Endothelial cell of umbilical vein (primary cell): ENCODE measurements at regions not wholly inside any gene's neighbourhood (a gene's known extent, or its start where the extent isn't known, plus 50 kb on each side); places are given as distances from the start of the nearest gene placed in this dataset.

Source experiments
- BruUV-seq: library from RNA; stranded (reverse); fragments of 400-500 nt; replicated peaks from 2 replicates; lab custom pipeline; 2021; lab: Mats Ljungman, UMichigan
- CTCF ChIA-PET: fragments of 300-600, 350-600 bp; sonication (Branson Sonifier 250); formaldehyde crosslinking; loops from one replicate; lab custom pipeline; 2021; ENCODE audit warnings: antibody characterized with exemption, inconsistent platforms; lab: Charles Lee
- POLR2A ChIA-PET: fragments of 300-600, 350-600 bp; sonication (Branson Sonifier 250); formaldehyde crosslinking; loops from one replicate; lab custom pipeline; 2021; ENCODE audit warnings: antibody characterized with exemption, inconsistent platforms; lab: Charles Lee
- DNase-seq: peaks from one replicate; pipeline ENCODE4 v3.0.0-alpha.2; 2011; ENCODE audit warnings: low read depth, low spot score
- FAIRE-seq: peaks from 2 replicates; lab custom pipeline; 2011; peaks lifted over from hg19 to GRCh38; lab: Jason Lieb, UNC
- H2AFZ ChIP-seq: 2 replicates; pipeline ENCODE4 v1.6.0; 2012; ENCODE audit warnings: low read depth, low read length, control low read depth, inconsistent platforms
- H3K27ac ChIP-seq: 2 replicates; pipeline ENCODE4 v1.5.1; 2011; ENCODE audit warnings: low read depth, mild to moderate bottlenecking, control low read depth, low read length, moderate library complexity; ENCODE audit not compliant: insufficient read depth
- H3K27me3 ChIP-seq, 2 experiments: 2 replicates each; pipeline versions ENCODE4 v1.6.0 to v1.6.1; 2011; ENCODE audit warnings: low read length in 2 of 2, mixed read lengths in 1 of 2; ENCODE audit not compliant: control insufficient read depth in 2 of 2, insufficient read depth in 2 of 2
- H3K36me3 ChIP-seq, 2 experiments: 2 replicates in 1 of 2; 3 replicates in 1 of 2; pipeline ENCODE4 v1.5.1; 2011; ENCODE audit warnings: low read length in 2 of 2, mild to moderate bottlenecking in 1 of 2, moderate library complexity in 1 of 2; ENCODE audit not compliant: control insufficient read depth in 2 of 2, insufficient read depth in 2 of 2; ENCODE audit errors: extremely low read depth in 1 of 2
- H3K4me1 ChIP-seq: 3 replicates; pipeline ENCODE4 v1.5.1; 2011; ENCODE audit warnings: mild to moderate bottlenecking, low read length; ENCODE audit not compliant: control insufficient read depth, insufficient read depth; ENCODE audit errors: extremely low read depth
- H3K4me2 ChIP-seq: 2 replicates; pipeline ENCODE4 v1.6.1; 2011; ENCODE audit warnings: low read length, control low read depth, mixed read lengths; ENCODE audit not compliant: insufficient read depth
- H3K4me3 ChIP-seq, 3 experiments: fragments of 200-600 bp in 1 of 3; sonication (generic), shearing (Covaris generic) in 1 of 3; replicated peaks in 1 of 3; 2 replicates each; pipeline ENCODE4 v1.5.1; 2011 to 2016; ENCODE audit warnings: control low read depth in 3 of 3, low read length in 3 of 3, mild to moderate bottlenecking in 2 of 3, inconsistent platforms in 1 of 3, low read depth in 1 of 3, moderate library complexity in 1 of 3; ENCODE audit not compliant: insufficient read depth in 1 of 3
- H3K79me2 ChIP-seq: 2 replicates; pipeline ENCODE4 v1.6.0; 2012; ENCODE audit warnings: low read length, inconsistent platforms; ENCODE audit not compliant: control insufficient read depth, insufficient read depth
- H3K9ac ChIP-seq: replicated peaks from 2 replicates; pipeline ENCODE3; 2011; ENCODE audit warnings: low read length, control low read depth; ENCODE audit not compliant: insufficient read depth; ENCODE audit errors: extremely low read depth
- H3K9me1 ChIP-seq: replicated peaks from 3 replicates; pipeline ENCODE4 v1.6.0; 2011; ENCODE audit warnings: mild to moderate bottlenecking, low read length; ENCODE audit not compliant: control insufficient read depth, insufficient read depth; ENCODE audit errors: extremely low read depth
- H3K9me3 ChIP-seq: replicated peaks from 2 replicates; pipeline ENCODE4 v1.5.1; 2012; ENCODE audit warnings: low read length, inconsistent platforms; ENCODE audit not compliant: control insufficient read depth, insufficient read depth
- H4K20me1 ChIP-seq: replicated peaks from 2 replicates; pipeline ENCODE3; 2011; ENCODE audit warnings: mild to moderate bottlenecking, low read length; ENCODE audit not compliant: control insufficient read depth, insufficient read depth; ENCODE audit errors: extremely low read depth
- FOS ChIP-seq: IDR thresholded peaks from 2 replicates; pipeline ENCODE4 v1.6.1; 2011; ENCODE audit warnings: mild to moderate bottlenecking, low read length, moderate library complexity, borderline replicate concordance; ENCODE audit not compliant: insufficient read depth
- GATA2 ChIP-seq: IDR thresholded peaks from 2 replicates; pipeline ENCODE4 v1.7.0; 2011; ENCODE audit warnings: low read depth, mild to moderate bottlenecking, moderate library complexity, mixed read lengths, low read length; ENCODE audit not compliant: insufficient read length, insufficient read depth
- MAX ChIP-seq: IDR thresholded peaks from 2 replicates; pipeline ENCODE4 v1.6.1; 2011; ENCODE audit not compliant: insufficient read depth, insufficient read length
- dilution Hi-C: fragments of 300-500 bp; cut with MboI; formaldehyde crosslinking; loops from one replicate; pipeline ENCODE4 v1.15.0; 2019; ENCODE audit warnings: low sequenced_read_pairs; ENCODE audit not compliant: extremely low pct_ligation_motif_present
- intact Hi-C: fragments of 100-400 bp; cut with micrococcal nuclease; formaldehyde crosslinking; loops from one replicate; pipeline ENCODE4 v1.10.0; 2022
- TF ChIP-seq, protein P1 (sequence below), 2 donors: IDR thresholded peaks; 1 replicate in 1 of 2; 2 replicates in 1 of 2; pipeline ENCODE4 v1.5.1; 2011; ENCODE audit warnings: low read length in 2 of 2, mild to moderate bottlenecking in 2 of 2, moderate library complexity in 2 of 2, control low read depth in 1 of 2, inconsistent platforms in 1 of 2, low read depth in 1 of 2; ENCODE audit not compliant: insufficient read depth in 1 of 2; ENCODE audit errors: extremely low read depth in 1 of 2

- H3K9ac ChIP-seq, result peak overlapping the region; percentile 16
- dilution Hi-C loops (no loop called here), intact Hi-C loops (loop anchor here (1.0 to 10.0 kb wide), 18 partner anchors 124 to 1571 kb away; no protein-coding TSS in a partner anchor)
- H3K4me2 ChIP-seq, result peak overlapping the region; percentile 60
- ChIA-PET CTCF (interaction anchor here (0.6 to 3.5 kb wide), 73 partner anchors 8 to 1573 kb away, joined by 3 to 149 read pairs (median 5); no protein-coding TSS in a partner anchor), POLR2A (interaction anchor here (1.0 kb wide), 1 partner anchor 484 kb away, joined by 3 read pairs; no protein-coding TSS in a partner anchor)
- peaks cover 40% of the 10 kb centered on the region for H3K4me1 ChIP-seq
- DNase-seq (no peak), FAIRE-seq (no peak)
- no TSS peak for BruUV-seq
- H2AFZ ChIP-seq, result peak overlapping the region; percentile 52
- no peaks in the 10 kb centered on the region for H3K9me3 ChIP-seq
- no peaks in the 10 kb centered on the region for H3K9me1 ChIP-seq
- H4K20me1 ChIP-seq, result no peaks in the 10 kb centered on the region
- H3K27me3 ChIP-seq, result no peaks in the 10 kb centered on the region
- no peaks in the 10 kb centered on the region for H3K36me3 ChIP-seq
- no peaks in the 10 kb centered on the region for H3K79me2 ChIP-seq
- H3K27ac ChIP-seq, result peak overlapping the region; percentile 74
- no peak overlapping the region for H3K4me3 ChIP-seq
- no peak for TF ChIP-seq MAX
- TF ChIP-seq, protein P1, sequence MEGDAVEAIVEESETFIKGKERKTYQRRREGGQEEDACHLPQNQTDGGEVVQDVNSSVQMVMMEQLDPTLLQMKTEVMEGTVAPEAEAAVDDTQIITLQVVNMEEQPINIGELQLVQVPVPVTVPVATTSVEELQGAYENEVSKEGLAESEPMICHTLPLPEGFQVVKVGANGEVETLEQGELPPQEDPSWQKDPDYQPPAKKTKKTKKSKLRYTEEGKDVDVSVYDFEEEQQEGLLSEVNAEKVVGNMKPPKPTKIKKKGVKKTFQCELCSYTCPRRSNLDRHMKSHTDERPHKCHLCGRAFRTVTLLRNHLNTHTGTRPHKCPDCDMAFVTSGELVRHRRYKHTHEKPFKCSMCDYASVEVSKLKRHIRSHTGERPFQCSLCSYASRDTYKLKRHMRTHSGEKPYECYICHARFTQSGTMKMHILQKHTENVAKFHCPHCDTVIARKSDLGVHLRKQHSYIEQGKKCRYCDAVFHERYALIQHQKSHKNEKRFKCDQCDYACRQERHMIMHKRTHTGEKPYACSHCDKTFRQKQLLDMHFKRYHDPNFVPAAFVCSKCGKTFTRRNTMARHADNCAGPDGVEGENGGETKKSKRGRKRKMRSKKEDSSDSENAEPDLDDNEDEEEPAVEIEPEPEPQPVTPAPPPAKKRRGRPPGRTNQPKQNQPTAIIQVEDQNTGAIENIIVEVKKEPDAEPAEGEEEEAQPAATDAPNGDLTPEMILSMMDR (IDR thresholded peaks at IDR 0.05; ENCODE audit: extremely low read depth in 1 of 2, insufficient read depth in 1 of 2, low read depth in 1 of 2, low read length in 2 of 2), result no peak
These were observed 207.2 kb upstream of the C1orf87 start for GRCh38 chr1:60280819-60281218.

DNA sequence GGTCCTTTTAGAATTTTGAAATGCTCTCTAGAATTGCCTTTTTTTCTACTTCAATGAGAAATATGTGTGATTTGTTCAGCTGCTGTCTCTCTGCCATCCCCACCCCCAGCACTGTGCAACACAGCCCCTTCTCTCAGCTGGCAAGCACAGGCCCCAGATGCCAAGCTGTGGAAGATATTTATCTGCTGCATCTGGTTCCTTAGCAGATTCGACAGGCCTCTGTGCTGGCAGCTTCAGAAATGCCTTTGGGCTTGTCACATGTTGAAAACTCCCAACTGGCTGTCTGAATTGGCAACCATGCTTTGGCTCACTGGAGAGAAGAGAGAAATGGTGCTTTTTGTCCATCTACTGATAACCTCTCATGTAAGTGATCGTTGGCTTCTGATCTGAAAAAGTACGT lies 206.7 kb upstream of the C1orf87 start:
- dilution Hi-C loops (no loop called here), intact Hi-C loops (loop anchor here (2.0 to 10.0 kb wide), 7 partner anchors 143 to 1307 kb away; no protein-coding TSS in a partner anchor)
- H2AFZ ChIP-seq, result peak overlapping the region; percentile 18
- DNase-seq (peak; percentile 59), FAIRE-seq (peak; percentile 59)
- H3K79me2 ChIP-seq, result no peaks in the 10 kb centered on the region
- no peaks in the 10 kb centered on the region for H3K9me1 ChIP-seq
- no peaks in the 10 kb centered on the region for H4K20me1 ChIP-seq
- no TSS peak for BruUV-seq
- POLR2A ChIA-PET, result no interaction called here
- no peaks in the 10 kb centered on the region for H3K36me3 ChIP-seq
- no peak overlapping the region for H3K4me3 ChIP-seq
- CTCF ChIA-PET, result interaction anchor here (0.9 to 3.5 kb wide), 20 partner anchors 10 to 1573 kb away, joined by 3 to 149 read pairs (median 12); no protein-coding TSS in a partner anchor
- peak overlapping the region; percentile 15 for H3K4me2 ChIP-seq
- H3K27me3 ChIP-seq, result no peaks in the 10 kb centered on the region
- H3K4me1 ChIP-seq, result peaks cover 40% of the 10 kb centered on the region
- H3K9me3 ChIP-seq, result no peaks in the 10 kb centered on the region
- TF ChIP-seq FOS (no peak), GATA2 (peak; percentile 69)
- peak overlapping the region; percentile 74 for H3K27ac ChIP-seq
- peak overlapping the region; percentile 16 for H3K9ac ChIP-seq
